NT2/D1 (cell line): ENCODE measurements at regions not wholly inside any gene's neighbourhood (a gene's known extent, or its start where the extent isn't known, plus 50 kb on each side); places are given as distances from the start of the nearest gene placed in this dataset.

Source experiments
- YY1 ChIP-seq: IDR thresholded peaks from 2 replicates; pipeline ENCODE4 v1.6.1; 2011; ENCODE audit not compliant: insufficient read length, insufficient read depth
- ZNF274 ChIP-seq: IDR thresholded peaks from 2 replicates; pipeline ENCODE4 v1.6.1; 2011; ENCODE audit warnings: mild to moderate bottlenecking, low read depth, low read length

DNA sequence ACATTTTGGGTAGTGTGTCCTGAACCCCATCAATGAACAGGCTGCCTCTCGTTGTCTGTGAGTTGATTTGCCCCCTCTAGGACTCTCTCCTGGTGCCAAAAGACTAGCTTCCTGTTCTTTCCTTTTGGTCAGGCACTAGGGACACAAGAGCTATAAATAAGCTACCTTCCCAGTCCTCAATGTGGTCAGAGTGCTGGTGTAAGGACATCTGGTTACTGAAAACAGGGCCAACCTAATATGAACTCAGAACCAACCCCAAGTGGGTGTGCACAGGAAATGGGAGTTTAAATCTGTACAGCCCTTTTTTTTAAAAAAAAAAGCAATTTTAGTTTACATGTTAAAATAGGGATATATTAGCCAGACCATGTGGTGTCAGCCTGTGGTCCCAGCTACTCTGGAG, 129.2 kb downstream of the ZIC5 start:
- TF ChIP-seq YY1 (no peak), ZNF274 (no peak)
